K562 (cell line): ENCODE measurements at regions not wholly inside any gene's neighbourhood (a gene's known extent, or its start where the extent isn't known, plus 50 kb on each side); places are given as distances from the start of the nearest gene placed in this dataset.
"Not testable (repeated sequence)": the region's sequence is repeated elsewhere in the genome, so short reads cannot be mapped to it uniquely, and the experiment has no call there.

Experiments
- ATAC-seq: fragments of 200-7000 bp; cut with Tn5 transposase; 3 replicates; pipeline ENCODE4 v1.9.1; 2020; ENCODE audit warnings: moderate library complexity
- BruUV-seq: library from RNA; stranded (reverse); fragments of 400-500 nt; replicated peaks from 2 replicates; lab custom pipeline; 2021; lab: Mats Ljungman, UMichigan
- CTCF ChIA-PET: fragments of 300-600 bp; formaldehyde crosslinking; extraction: SDS; loops from one replicate; lab custom pipeline; 2021; ENCODE audit warnings: low intra/inter-chr PET ratio; lab: Yijun Ruan, JAX
- POLR2A ChIA-PET: fragments of 300-600, 350-650 bp; sonication (Branson Sonifier 250); formaldehyde crosslinking; extraction: SDS; loops from one replicate; lab custom pipeline; 2021; ENCODE audit warnings: antibody characterized with exemption, inconsistent platforms; lab: Yijun Ruan, JAX
- DNase-seq, 4 experiments: peaks; one replicate each; pipeline versions ENCODE4 v3.0.0 to v3.0.0-alpha.2; 2011 to 2018; ENCODE audit warnings: low spot score in 3 of 4, mixed read lengths in 3 of 4; ENCODE audit errors: extremely low read depth in 1 of 4
- FAIRE-seq: peaks from 2 replicates; lab custom pipeline; 2011; peaks lifted over from hg19 to GRCh38; lab: Jason Lieb, UNC
- H2AFZ ChIP-seq: 2 replicates; pipeline ENCODE4 v1.6.0; 2011; ENCODE audit warnings: low read depth, low read length, control low read depth, inconsistent platforms
- H3K27ac ChIP-seq: fragments of 200-600 bp; 3 replicates; pipeline ENCODE4 v1.8.0; 2011; ENCODE audit warnings: low read depth, mild to moderate bottlenecking, control low read depth, inconsistent platforms, low read length, moderate library complexity, mixed read lengths; ENCODE audit errors: extremely low read depth
- H3K27me3 ChIP-seq, 2 experiments: fragments of 300-600 bp in 1 of 2; 2 replicates in 1 of 2; 3 replicates in 1 of 2; pipeline versions ENCODE4 v1.6.0 to v1.8.0; 2011; ENCODE audit warnings: inconsistent platforms in 2 of 2, low read length in 2 of 2, mild to moderate bottlenecking in 1 of 2, mixed read lengths in 1 of 2, moderate library complexity in 1 of 2; ENCODE audit not compliant: control insufficient read depth in 2 of 2, insufficient read depth in 2 of 2
- H3K36me3 ChIP-seq: fragments of 300-600 bp; 3 replicates; pipeline ENCODE4 v1.8.0; 2011; ENCODE audit warnings: mild to moderate bottlenecking, low read length, inconsistent platforms; ENCODE audit not compliant: control insufficient read depth, insufficient read depth
- H3K4me1 ChIP-seq, 2 experiments: fragments of 200-600 bp in 1 of 2; replicated peaks in 1 of 2; 2 replicates in 1 of 2; 3 replicates in 1 of 2; pipeline versions ENCODE4 v1.5.1 to v1.8.0; 2011; ENCODE audit warnings: inconsistent platforms in 2 of 2, low read length in 2 of 2, mild to moderate bottlenecking in 1 of 2, mixed read lengths in 1 of 2, moderate library complexity in 1 of 2; ENCODE audit not compliant: control insufficient read depth in 2 of 2, insufficient read depth in 2 of 2
- H3K4me2 ChIP-seq: 2 replicates; pipeline ENCODE4 v1.6.1; 2011; ENCODE audit warnings: low read length, control low read depth, inconsistent platforms, mixed read lengths; ENCODE audit not compliant: insufficient read depth
- H3K4me3 ChIP-seq: fragments of 200-600 bp; sonication (generic), shearing (Covaris generic); 2 replicates; pipeline ENCODE4 v1.5.1; 2016; ENCODE audit warnings: control low read depth, inconsistent platforms
- H3K79me2 ChIP-seq: fragments of 200-600 bp; 3 replicates; pipeline ENCODE4 v1.8.0; 2011; ENCODE audit warnings: low read length, inconsistent platforms; ENCODE audit not compliant: control insufficient read depth, insufficient read depth
- H3K9ac ChIP-seq, 2 experiments: 2 replicates each; pipeline versions ENCODE4 v1.6.0 to v1.6.1; 2011; ENCODE audit warnings: low read depth in 2 of 2, low read length in 2 of 2, control low read depth in 1 of 2, inconsistent platforms in 1 of 2, mild to moderate bottlenecking in 1 of 2, mixed read lengths in 1 of 2; ENCODE audit not compliant: insufficient read depth in 1 of 2
- H3K9me1 ChIP-seq: one replicate; pipeline ENCODE4 v1.6.0; 2011; ENCODE audit warnings: inconsistent platforms, mild to moderate bottlenecking, low read length, moderate library complexity; ENCODE audit not compliant: control insufficient read depth, insufficient read depth
- H3K9me3 ChIP-seq: replicated peaks from 2 replicates; pipeline ENCODE4 v1.5.1; 2011; ENCODE audit warnings: low read depth, low read length, inconsistent platforms; ENCODE audit not compliant: control insufficient read depth, insufficient read depth
- H4K20me1 ChIP-seq: replicated peaks from 2 replicates; pipeline ENCODE4 v1.6.1; 2011; ENCODE audit warnings: low read length, inconsistent platforms, mixed read lengths; ENCODE audit not compliant: control insufficient read depth, insufficient read depth
- CBFB ChIP-seq: sonication (generic); formaldehyde crosslinking; IDR thresholded peaks from 2 replicates; pipeline ENCODE4 v1.4.0; 2020; ENCODE audit warnings: mild to moderate bottlenecking, missing genetic modification reagents
- CTBP1 ChIP-seq: fragments of 450-650 bp; IDR thresholded peaks from 2 replicates; pipeline ENCODE4 v1.6.1; 2016; ENCODE audit warnings: borderline replicate concordance
- GABPB2 ChIP-seq: fragments of 250-450 bp; sonication (Bioruptor Pico); conservative IDR thresholded peaks from 2 replicates; pipeline ENCODE4 v1.5.1; 2021; ENCODE audit warnings: mild to moderate bottlenecking
- HDAC8 ChIP-seq: fragments of 450-650 bp; IDR thresholded peaks from 2 replicates; pipeline ENCODE4 v1.6.1; 2016; ENCODE audit warnings: mild to moderate bottlenecking, missing genetic modification characterization, moderate library complexity, missing compliant biosample characterization
- HNRNPL ChIP-seq: fragments of 200-400 bp; formaldehyde crosslinking; IDR thresholded peaks from 2 replicates; pipeline ENCODE4 v1.6.1; 2017; ENCODE audit warnings: low read depth, mild to moderate bottlenecking, low read length
- IFI16 ChIP-seq: fragments of 250-450 bp; sonication (Bioruptor Pico); IDR thresholded peaks from 2 replicates; pipeline ENCODE4 v2.1.2; 2022; ENCODE audit warnings: mild to moderate bottlenecking, inconsistent platforms
- ILF3 ChIP-seq: fragments of 450-650 bp; IDR thresholded peaks from 2 replicates; pipeline ENCODE4 v1.6.1; 2018; ENCODE audit warnings: antibody characterized with exemption, mild to moderate bottlenecking, moderate library complexity, borderline replicate concordance
- JUNB ChIP-seq: fragments of 450-650 bp; formaldehyde crosslinking; conservative IDR thresholded peaks from 2 replicates; pipeline ENCODE4 v1.4.0; 2020; ENCODE audit warnings: mild to moderate bottlenecking
- KLF1 ChIP-seq: fragments of 450-650 bp; IDR thresholded peaks from 2 replicates; pipeline ENCODE4 v1.6.1; 2016; ENCODE audit warnings: missing genetic modification characterization, missing compliant biosample characterization
- MAX ChIP-seq: sonication (generic); formaldehyde crosslinking; IDR thresholded peaks from 2 replicates; pipeline ENCODE4 v1.9.0; 2022; ENCODE audit warnings: mild to moderate bottlenecking, missing genetic modification reagents
- MEF2D ChIP-seq: conservative IDR thresholded peaks from 2 replicates; pipeline ENCODE4 v1.6.1; 2016; ENCODE audit warnings: low read depth, missing genetic modification characterization, missing compliant biosample characterization
- NR4A1 ChIP-seq, 2 experiments: fragments of 250-450 bp in 1 of 2; fragments of 450-650 bp in 1 of 2; sonication (Bioruptor Pico) in 1 of 2; IDR thresholded peaks; 2 replicates each; pipeline versions ENCODE4 v1.4.0 to v1.6.1; 2016 to 2020; ENCODE audit warnings: mild to moderate bottlenecking in 2 of 2, missing compliant biosample characterization in 1 of 2, missing genetic modification characterization in 1 of 2, moderate library complexity in 1 of 2
- PRDM10 ChIP-seq: fragments of 450-650 bp; IDR thresholded peaks from 2 replicates; pipeline ENCODE4 v1.6.1; 2018; ENCODE audit not compliant: partially characterized antibody
- SMAD2 ChIP-seq: fragments of 150-350 bp; IDR thresholded peaks from 2 replicates; pipeline ENCODE4 v1.6.1; 2014; ENCODE audit warnings: low read depth, mild to moderate bottlenecking, low read length
- TAF9B ChIP-seq: fragments of 450-650 bp; IDR thresholded peaks from 2 replicates; pipeline ENCODE4 v1.6.1; 2018; ENCODE audit warnings: mild to moderate bottlenecking; ENCODE audit not compliant: partially characterized antibody
- ZNF324 ChIP-seq: fragments of 250-450 bp; sonication (Bioruptor Pico); IDR thresholded peaks from 2 replicates; pipeline ENCODE4 v1.4.0; 2020; ENCODE audit warnings: mild to moderate bottlenecking
- ZNF444 ChIP-seq: fragments of 250-450 bp; sonication (Bioruptor Pico); IDR thresholded peaks from 2 replicates; pipeline ENCODE4 v1.4.0; 2020; ENCODE audit warnings: mild to moderate bottlenecking, moderate library complexity
- WGBS: fragments of 100-300 bp; shearing (Covaris generic); methylation state at CpG from one replicate; pipeline ENCODE4 v1.1.6; 2016; ENCODE audit warnings: low coverage, mixed read lengths; ENCODE audit not compliant: insufficient coverage; ENCODE audit errors: missing lambda C conversion rate; 5-methylcytosine and 5-hydroxymethylcytosine counted together
- in situ Hi-C: fragments of 300-500 bp; cut with MboI; formaldehyde crosslinking; loops from 4 replicates; pipeline ENCODE4 v1.15.0; 2018; ENCODE audit warnings: inconsistent platforms, mixed read lengths
- intact Hi-C: fragments of 100-400 bp; cut with micrococcal nuclease; formaldehyde crosslinking; loops from 2 replicates; pipeline ENCODE4 v1.14.2; 2022

- DNase-seq (no peak), FAIRE-seq (no peak), ATAC-seq (no peak)
- H3K9me1 ChIP-seq: no peaks in the 10 kb centered on the region
- CTCF ChIA-PET: no interaction called here
- H3K4me1 ChIP-seq: no peaks in the 10 kb centered on the region
- no TSS peak for BruUV-seq
- intact Hi-C loops: no loop called here
- no peaks in the 10 kb centered on the region for H4K20me1 ChIP-seq
- WGBS: 3% methylated on average over 7 of the region's 7 CpGs
- H3K9me3 ChIP-seq: no peaks in the 10 kb centered on the region
- no peaks in the 10 kb centered on the region for H3K27me3 ChIP-seq
- H3K4me3 ChIP-seq: no peak overlapping the region
- H3K4me2 ChIP-seq: no peak overlapping the region
- no peak overlapping the region for H3K27ac ChIP-seq
- H3K36me3 ChIP-seq: no peaks in the 10 kb centered on the region
- no peak overlapping the region for H3K9ac ChIP-seq
- in situ Hi-C loops: no loop called here
- H3K79me2 ChIP-seq: no peaks in the 10 kb centered on the region
- TF ChIP-seq MEF2D (tag): no peak
- TF ChIP-seq SMAD2: no peak
- no peak for TF ChIP-seq CTBP1
- no peak for TF ChIP-seq MAX
- TF ChIP-seq JUNB (CRISPR knock-in tag): no peak
- no peak for TF ChIP-seq ILF3
- TF ChIP-seq ZNF324 (CRISPR knock-in tag): no peak
- no peak for TF ChIP-seq KLF1 (tag)
- TF ChIP-seq HDAC8: no peak
- TF ChIP-seq HNRNPL: no peak
- no peak for TF ChIP-seq IFI16
- TF ChIP-seq ZNF444 (CRISPR knock-in tag): no peak
- TF ChIP-seq PRDM10: no peak
- no peak for TF ChIP-seq CBFB (CRISPR knock-in tag)
- no peak for TF ChIP-seq GABPB2
- no peak for TF ChIP-seq TAF9B
- no peak for TF ChIP-seq NR4A1 (CRISPR knock-in tag; IDR thresholded peaks at IDR 0.05)
- TF ChIP-seq NR4A1 (tag; IDR thresholded peaks at IDR 0.05): no peak
- POLR2A ChIA-PET: no interaction called here
- H2AFZ ChIP-seq: no peak overlapping the region
These were observed 57.8 kb upstream of the ANKRD30A start for GRCh38 chr10:37067576-37067975.

GRCh38 chr10:37062296-37062695 is 63.1 kb upstream of the ANKRD30A start:
- H3K4me3 ChIP-seq, H4K20me1 ChIP-seq, H3K9me1 ChIP-seq, in situ Hi-C loops, ATAC-seq, BruUV-seq, H3K4me1 ChIP-seq, FAIRE-seq, CTCF ChIA-PET, DNase-seq, H3K9ac ChIP-seq, POLR2A ChIA-PET, intact Hi-C loops, H3K4me2 ChIP-seq, H3K9me3 ChIP-seq, H3K36me3 ChIP-seq, H2AFZ ChIP-seq, H3K79me2 ChIP-seq, H3K27me3 ChIP-seq, H3K27ac ChIP-seq: not testable (repeated sequence)
- under 1% methylated on average over 16 of the region's 16 CpGs for WGBS
